ENCODE measurements at regions not wholly inside any gene's neighbourhood (a gene's known extent, or its start where the extent isn't known, plus 50 kb on each side); places are given as distances from the start of the nearest gene placed in this dataset.

- DNase-seq (ENCODE audit: low read depth in 1 of 2, low spot score in 1 of 2) = no peak
- H3K4me3 ChIP-seq = no peak overlapping the region
- no peak for TF ChIP-seq KDM1A (IDR thresholded peaks at IDR 0.05; ENCODE audit: low read depth)
- no peak for TF ChIP-seq EHMT2 (IDR thresholded peaks at IDR 0.05; ENCODE audit: low read depth)
- TF ChIP-seq JUN (IDR thresholded peaks at IDR 0.05) = no peak
- no peak for TF ChIP-seq FOXS1 (CRISPR knock-in tag; IDR thresholded peaks at IDR 0.05)
- TF ChIP-seq POLR2AphosphoS2 (conservative IDR thresholded peaks at IDR 0.05; ENCODE audit: low read length) = no peak
- TF ChIP-seq CEBPB (IDR thresholded peaks at IDR 0.05) = no peak
- TF ChIP-seq POLR2A (IDR thresholded peaks at IDR 0.05; ENCODE audit: low read length) = no peak
- TF ChIP-seq HOXA7 (CRISPR knock-in tag; IDR thresholded peaks at IDR 0.05) = no peak
- no peak for TF ChIP-seq HOXB13 (CRISPR knock-in tag; IDR thresholded peaks at IDR 0.05; ENCODE audit: low read depth)
- TF ChIP-seq FOSL2 (IDR thresholded peaks at IDR 0.05) = no peak
- no peak for TF ChIP-seq FOSL2 (CRISPR knock-in tag; IDR thresholded peaks at IDR 0.05)
- TF ChIP-seq BCL3 (IDR thresholded peaks at IDR 0.05) = no peak
- no peak for TF ChIP-seq MAX (IDR thresholded peaks at IDR 0.05)
- no peak for TF ChIP-seq SMC3 (IDR thresholded peaks at IDR 0.05)
- TF ChIP-seq RAD21 (conservative IDR thresholded peaks at IDR 0.05 in 1 of 2, IDR thresholded peaks at IDR 0.05 in 1 of 2) = no peak
- H3K4me2 ChIP-seq = no peak overlapping the region
- CTCF ChIA-PET = interaction anchor here (0.9 to 2.1 kb wide), 3 partner anchors 21 to 129 kb away, joined by 3 to 5 read pairs (median 4); no protein-coding TSS in a partner anchor
- WGBS (ENCODE audit: missing lambda C conversion rate) = 4% methylated on average over 2 of the region's 2 CpGs
- H3K27ac ChIP-seq = no peak overlapping the region
- no peak for FAIRE-seq
- ATAC-seq = no peak
- POLR2A ChIA-PET = no interaction called here
- H3K4me1 ChIP-seq = no peaks in the 10 kb centered on the region
- H3K9me3 ChIP-seq = no peaks in the 10 kb centered on the region
Measured at GRCh38 chr3:150090877-150091276, 120.2 kb upstream of the PFN2 start.

- no peak for FAIRE-seq
- no peak overlapping the region for H3K4me3 ChIP-seq
- TF ChIP-seq JUNB (IDR thresholded peaks at IDR 0.05) (no peak), RARB (CRISPR knock-in tag; IDR thresholded peaks at IDR 0.05) (no peak), CTCF (IDR thresholded peaks at IDR 0.05) (no peak), FOSL2 (IDR thresholded peaks at IDR 0.05) (no peak), FOSL2 (CRISPR knock-in tag; IDR thresholded peaks at IDR 0.05) (no peak), NPAS2 (CRISPR knock-in tag; IDR thresholded peaks at IDR 0.05; ENCODE audit: borderline replicate concordance) (no peak), RCOR1 (IDR thresholded peaks at IDR 0.05; ENCODE audit: low read depth, low read length) (no peak), NFE2L2 (conservative IDR thresholded peaks at IDR 0.05; ENCODE audit: low read length) (no peak), HOXB13 (CRISPR knock-in tag; IDR thresholded peaks at IDR 0.05; ENCODE audit: low read depth) (no peak), REST (IDR thresholded peaks at IDR 0.05) (no peak), RAD21 (conservative IDR thresholded peaks at IDR 0.05 in 1 of 2, IDR thresholded peaks at IDR 0.05 in 1 of 2) (no peak)
- H3K27ac ChIP-seq = no peak overlapping the region
- ChIA-PET POLR2A (interaction anchor here (0.6 kb wide), 1 partner anchor 120 kb away, joined by 4 read pairs; no protein-coding TSS in a partner anchor), CTCF (no interaction called here)
- H3K4me2 ChIP-seq = no peak overlapping the region
- H3K9me3 ChIP-seq = no peaks in the 10 kb centered on the region
- ATAC-seq = no peak
- no peaks in the 10 kb centered on the region for H3K4me1 ChIP-seq
- DNase-seq (ENCODE audit: low read depth in 1 of 2, low spot score in 1 of 2) = no peak
- 59% methylated on average over 4 of the region's 4 CpGs for WGBS (ENCODE audit: missing lambda C conversion rate)
Measured at GRCh38 chr3:150090006-150090405, 119.3 kb upstream of the PFN2 start.

All from A549 (cell line).